Natural killer cell (primary cell): ENCODE measurements at regions not wholly inside any gene's neighbourhood (a gene's known extent, or its start where the extent isn't known, plus 50 kb on each side); places are given as distances from the start of the nearest gene placed in this dataset.

ENCODE experiments used
- ATAC-seq, 3 donors: fragments of 150-1000 bp in 2 of 3; fragments of 200-7000 bp in 1 of 3; cut with Tn5 transposase; 1 replicate in 1 of 3; 2 replicates in 2 of 3; pipeline ENCODE4 v1.10.0; 2021; ENCODE audit warnings: mild to moderate bottlenecking in 2 of 3, moderate library complexity in 2 of 3
- DNase-seq, 2 donors: peaks; one replicate each; pipeline versions ENCODE4 v3.0.0 to v3.0.0-alpha.2; 2013 to 2021; ENCODE audit warnings: mixed read lengths in 1 of 2
- H3K27ac ChIP-seq: one replicate; pipeline ENCODE4 v1.5.1; 2013; ENCODE audit warnings: mild to moderate bottlenecking, low read length
- H3K27me3 ChIP-seq: one replicate; pipeline ENCODE4 v1.6.1; 2013; ENCODE audit warnings: low read length; ENCODE audit not compliant: control insufficient read depth, insufficient read depth
- H3K36me3 ChIP-seq: one replicate; pipeline ENCODE4 v1.6.1; 2013; ENCODE audit warnings: low read length; ENCODE audit not compliant: control insufficient read depth, insufficient read depth
- H3K4me1 ChIP-seq: one replicate; pipeline ENCODE4 v1.6.1; 2013; ENCODE audit warnings: low read length; ENCODE audit not compliant: control insufficient read depth, insufficient read depth
- H3K4me3 ChIP-seq: one replicate; pipeline ENCODE4 v1.5.1; 2013; ENCODE audit warnings: low read length
- H3K9me3 ChIP-seq: one replicate; pipeline ENCODE4 v1.6.1; 2013; ENCODE audit warnings: low read length; ENCODE audit not compliant: control insufficient read depth, insufficient read depth
- H3K27ac Mint-ChIP-seq, 2 donors: one replicate each; pipeline ENCODE4 v1.8.0; 2022; ENCODE audit warnings: mild to moderate bottlenecking in 2 of 2, mixed read lengths in 2 of 2, moderate library complexity in 1 of 2
- H3K27me3 Mint-ChIP-seq, 2 donors: one replicate each; pipeline ENCODE4 v1.8.0; 2022; ENCODE audit warnings: low read depth in 2 of 2, mixed read lengths in 2 of 2
- H3K36me3 Mint-ChIP-seq: one replicate; pipeline ENCODE4 v1.8.0; 2022; ENCODE audit warnings: mixed read lengths
- H3K4me1 Mint-ChIP-seq, 2 donors: one replicate each; pipeline ENCODE4 v1.8.0; 2022; ENCODE audit warnings: mixed read lengths in 2 of 2
- H3K4me3 Mint-ChIP-seq: one replicate; pipeline ENCODE4 v1.8.0; 2022; ENCODE audit warnings: mild to moderate bottlenecking, moderate library complexity, mixed read lengths
- H3K9me3 Mint-ChIP-seq, 2 donors: one replicate each; pipeline ENCODE4 v1.8.0; 2022; ENCODE audit warnings: mixed read lengths in 2 of 2
- CTCF ChIP-seq: fragments of 200-600 bp; IDR thresholded peaks from one replicate; pipeline ENCODE4 v1.8.0; 2022; ENCODE audit warnings: antibody characterized with exemption
- WGBS: methylation state at CpG from one replicate; pipeline ENCODE4 v1.1.7; 2013; ENCODE audit warnings: missing lambda C conversion rate; ENCODE audit not compliant: insufficient coverage; 5-methylcytosine and 5-hydroxymethylcytosine counted together
- intact Hi-C: fragments of 100-400 bp; cut with micrococcal nuclease; formaldehyde crosslinking; loops from one replicate; pipeline ENCODE4 v1.14.2; 2022

GRCh38 chr7:86207740-86208139 lies 436.0 kb upstream of the GRM3 start:
- Mint-ChIP-seq H3K36me3 (no peaks in the 10 kb centered on the region), H3K27ac (no peak overlapping the region), H3K9me3 (peaks cover 4 to 6% of the 10 kb centered on the region in 2 donors), H3K4me1 (no peaks in the 10 kb centered on the region), H3K4me3 (no peak overlapping the region), H3K27me3 (no peaks in the 10 kb centered on the region)
- Histone ChIP-seq H3K27me3 (no peaks in the 10 kb centered on the region), H3K4me3 (no peak overlapping the region), H3K36me3 (no peaks in the 10 kb centered on the region), H3K27ac (no peak overlapping the region), H3K4me1 (no peaks in the 10 kb centered on the region), H3K9me3 (peaks cover 18% of the 10 kb centered on the region)
- intact Hi-C loops: no loop called here
- TF ChIP-seq CTCF: no peak
- DNase-seq: no peak
- no peak for ATAC-seq
- 86% methylated on average over 3 of the region's 3 CpGs for WGBS

GRCh38 chr7:86202833-86203232 lies 440.9 kb upstream of the GRM3 start:
- Histone ChIP-seq H3K27me3 (no peaks in the 10 kb centered on the region), H3K4me1 (no peaks in the 10 kb centered on the region), H3K9me3 (peaks cover 21% of the 10 kb centered on the region), H3K27ac (no peak overlapping the region), H3K36me3 (no peaks in the 10 kb centered on the region), H3K4me3 (no peak overlapping the region)
- H3K36me3 Mint-ChIP-seq: no peaks in the 10 kb centered on the region
- WGBS: 63% methylated on average over 1 of the region's 3 CpGs
- intact Hi-C loops: no loop called here
- H3K27ac Mint-ChIP-seq: no peak overlapping the region
- H3K9me3 Mint-ChIP-seq: peaks cover 6 to 7% of the 10 kb centered on the region in 2 donors
- no peak for ATAC-seq
- TF ChIP-seq CTCF: no peak
- no peaks in the 10 kb centered on the region for H3K27me3 Mint-ChIP-seq
- H3K4me1 Mint-ChIP-seq: no peaks in the 10 kb centered on the region
- H3K4me3 Mint-ChIP-seq: no peak overlapping the region
- no peak for DNase-seq

GRCh38 chr7:86201767-86202166 lies 441.9 kb upstream of the GRM3 start:
- DNase-seq (no peak), ATAC-seq (no peak)
- H3K9me3 Mint-ChIP-seq: peaks cover 6 to 7% of the 10 kb centered on the region in 2 donors
- no peak overlapping the region for H3K27ac Mint-ChIP-seq
- H3K27me3 Mint-ChIP-seq: no peaks in the 10 kb centered on the region
- H3K27me3 ChIP-seq: no peaks in the 10 kb centered on the region
- peaks cover 15% of the 10 kb centered on the region for H3K9me3 ChIP-seq
- H3K4me3 Mint-ChIP-seq: no peak overlapping the region
- WGBS: 93% methylated on average over 5 of the region's 5 CpGs
- no peak overlapping the region for H3K4me3 ChIP-seq
- H3K36me3 Mint-ChIP-seq: no peaks in the 10 kb centered on the region
- TF ChIP-seq CTCF: no peak
- intact Hi-C loops: no loop called here
- no peaks in the 10 kb centered on the region for H3K4me1 ChIP-seq
- H3K36me3 ChIP-seq: no peaks in the 10 kb centered on the region
- no peaks in the 10 kb centered on the region for H3K4me1 Mint-ChIP-seq
- no peak overlapping the region for H3K27ac ChIP-seq

GRCh38 chr7:86199881-86200614 lies 443.7 kb upstream of the GRM3 start:
- Histone ChIP-seq H3K27ac (no peak overlapping the region), H3K4me1 (no peaks in the 10 kb centered on the region), H3K4me3 (no peak overlapping the region), H3K9me3 (peaks cover 15% of the 10 kb centered on the region), H3K27me3 (no peaks in the 10 kb centered on the region), H3K36me3 (no peaks in the 10 kb centered on the region)
- Mint-ChIP-seq H3K4me3 (no peak overlapping the region), H3K4me1 (no peaks in the 10 kb centered on the region), H3K9me3 (peaks cover 6 to 12% of the 10 kb centered on the region in 2 donors), H3K27ac (no peak overlapping the region), H3K27me3 (no peaks in the 10 kb centered on the region), H3K36me3 (peaks cover under 1% of the 10 kb centered on the region)
- TF ChIP-seq CTCF: no peak
- no peak for DNase-seq
- 80% methylated on average over 1 of the region's 3 CpGs for WGBS
- ATAC-seq: no peak
- intact Hi-C loops: no loop called here
